OCI-LY7 (cell line): ENCODE measurements at regions not wholly inside any gene's neighbourhood (a gene's known extent, or its start where the extent isn't known, plus 50 kb on each side); places are given as distances from the start of the nearest gene placed in this dataset.

Experiments
- CTCF ChIP-seq: fragments of 200-600 bp; sonication (generic); conservative IDR thresholded peaks from 2 replicates; pipeline ENCODE4 v1.5.1; 2014; ENCODE audit warnings: mild to moderate bottlenecking, antibody characterized with exemption, low read length, moderate library complexity, mixed read lengths
- EZH2phosphoT487 ChIP-seq: fragments of 200-600 bp; sonication (generic); IDR thresholded peaks from 2 replicates; pipeline ENCODE4 v1.6.1; 2018; ENCODE audit warnings: low read depth, borderline replicate concordance, mild to moderate bottlenecking, mixed run types, antibody characterized with exemption, low read length, moderate library complexity, mixed read lengths

- TF ChIP-seq CTCF, result no peak
- TF ChIP-seq EZH2phosphoT487, result no peak
These were observed 77.0 kb upstream of the SYT1 start for GRCh38 chr12:78787576-78787975.
